Activated T-helper 2 cell treated with anti-CD3 and anti-CD28 coated beads, Interferon-gamma antibody, Interleukin-2, Interleukin-4, amounts not matched to agents 10 μg/mL and 5 μg/mL and 100 μg/mL, durations not matched to agents 14 hours and 24 hours and 36 hours (primary cell): ENCODE measurements at regions not wholly inside any gene's neighbourhood (a gene's known extent, or its start where the extent isn't known, plus 50 kb on each side); places are given as distances from the start of the nearest gene placed in this dataset.
A peak's percentile ranks its signal among the peaks of the same experiment; 100 is the strongest.

Experiments
- DNase-seq: peaks from one replicate; pipeline ENCODE4 v3.0.0; 2021; ENCODE audit warnings: low spot score
- H3K27ac Mint-ChIP-seq: one replicate; pipeline ENCODE4 v1.8.0; 2021; ENCODE audit warnings: mixed read lengths
- H3K27me3 Mint-ChIP-seq: one replicate; pipeline ENCODE4 v1.8.0; 2021; ENCODE audit warnings: low read depth, mixed read lengths
- H3K36me3 Mint-ChIP-seq: one replicate; pipeline ENCODE4 v1.8.0; 2021; ENCODE audit warnings: low read depth, mixed read lengths
- H3K4me1 Mint-ChIP-seq: one replicate; pipeline ENCODE4 v1.8.0; 2021; ENCODE audit warnings: low read depth, mixed read lengths
- H3K4me3 Mint-ChIP-seq: one replicate; pipeline ENCODE4 v1.8.0; 2021; ENCODE audit warnings: low read depth, mild to moderate bottlenecking, moderate library complexity, mixed read lengths
- H3K9me3 Mint-ChIP-seq: one replicate; pipeline ENCODE4 v1.8.0; 2021; ENCODE audit warnings: mixed read lengths
- intact Hi-C: fragments of 100-400 bp; cut with micrococcal nuclease; formaldehyde crosslinking; loops from one replicate; pipeline ENCODE4 v1.15.1; 2023

GRCh38 chr14:104443391-104444158, 136.0 kb upstream of the C14orf180 start:
- H3K4me3 Mint-ChIP-seq = no peak overlapping the region
- H3K36me3 Mint-ChIP-seq = no peaks in the 10 kb centered on the region
- H3K9me3 Mint-ChIP-seq = peaks cover 22% of the 10 kb centered on the region
- peak; percentile 6 for DNase-seq
- no peak overlapping the region for H3K27ac Mint-ChIP-seq
- no peaks in the 10 kb centered on the region for H3K4me1 Mint-ChIP-seq
- intact Hi-C loops = no loop called here
- peaks cover 3% of the 10 kb centered on the region for H3K27me3 Mint-ChIP-seq

- Mint-ChIP-seq H3K4me3 (no peak overlapping the region), H3K9me3 (peaks cover 26% of the 10 kb centered on the region), H3K27ac (peak overlapping the region; percentile 66), H3K27me3 (peaks cover 3% of the 10 kb centered on the region), H3K36me3 (no peaks in the 10 kb centered on the region), H3K4me1 (no peaks in the 10 kb centered on the region)
- no peak for DNase-seq
- intact Hi-C loops = no loop called here
These were observed 135.2 kb upstream of the C14orf180 start for GRCh38 chr14:104444159-104445030.

GRCh38 chr14:104445086-104445485, 134.5 kb upstream of the C14orf180 start:
- Mint-ChIP-seq H3K27me3 (peaks cover 3% of the 10 kb centered on the region), H3K4me1 (no peaks in the 10 kb centered on the region), H3K36me3 (no peaks in the 10 kb centered on the region), H3K4me3 (no peak overlapping the region), H3K9me3 (peaks cover 26% of the 10 kb centered on the region), H3K27ac (peak overlapping the region; percentile 50)
- intact Hi-C loops = no loop called here
- DNase-seq = peak; percentile 2

GRCh38 chr14:104445832-104446381, 133.7 kb upstream of the C14orf180 start:
- no peak overlapping the region for H3K4me3 Mint-ChIP-seq
- H3K27me3 Mint-ChIP-seq = peaks cover 3% of the 10 kb centered on the region
- DNase-seq = peak; percentile 6
- H3K4me1 Mint-ChIP-seq = no peaks in the 10 kb centered on the region
- peaks cover 26% of the 10 kb centered on the region for H3K9me3 Mint-ChIP-seq
- H3K36me3 Mint-ChIP-seq = no peaks in the 10 kb centered on the region
- intact Hi-C loops = no loop called here
- no peak overlapping the region for H3K27ac Mint-ChIP-seq

GRCh38 chr14:104446611-104447010, 133.0 kb upstream of the C14orf180 start:
- no peak overlapping the region for H3K27ac Mint-ChIP-seq
- H3K27me3 Mint-ChIP-seq = peaks cover 3% of the 10 kb centered on the region
- H3K9me3 Mint-ChIP-seq = peaks cover 26% of the 10 kb centered on the region
- no peaks in the 10 kb centered on the region for H3K36me3 Mint-ChIP-seq
- no peak overlapping the region for H3K4me3 Mint-ChIP-seq
- intact Hi-C loops = no loop called here
- DNase-seq = no peak
- no peaks in the 10 kb centered on the region for H3K4me1 Mint-ChIP-seq

- no peaks in the 10 kb centered on the region for H3K4me1 Mint-ChIP-seq
- intact Hi-C loops = no loop called here
- H3K27ac Mint-ChIP-seq = no peak overlapping the region
- peaks cover 26% of the 10 kb centered on the region for H3K9me3 Mint-ChIP-seq
- no peaks in the 10 kb centered on the region for H3K36me3 Mint-ChIP-seq
- DNase-seq = no peak
- peaks cover 6% of the 10 kb centered on the region for H3K27me3 Mint-ChIP-seq
- no peak overlapping the region for H3K4me3 Mint-ChIP-seq
These were observed 131.8 kb upstream of the C14orf180 start for GRCh38 chr14:104447750-104448149.

GRCh38 chr14:104448321-104448720, 131.2 kb upstream of the C14orf180 start:
- Mint-ChIP-seq H3K27ac (no peak overlapping the region), H3K36me3 (no peaks in the 10 kb centered on the region), H3K4me3 (no peak overlapping the region), H3K4me1 (no peaks in the 10 kb centered on the region), H3K27me3 (peaks cover 10% of the 10 kb centered on the region), H3K9me3 (peaks cover 26% of the 10 kb centered on the region)
- intact Hi-C loops = no loop called here
- DNase-seq = no peak

- peaks cover 10% of the 10 kb centered on the region for H3K27me3 Mint-ChIP-seq
- no peak overlapping the region for H3K27ac Mint-ChIP-seq
- H3K9me3 Mint-ChIP-seq = peaks cover 26% of the 10 kb centered on the region
- DNase-seq = no peak
- no peak overlapping the region for H3K4me3 Mint-ChIP-seq
- no peaks in the 10 kb centered on the region for H3K36me3 Mint-ChIP-seq
- no peaks in the 10 kb centered on the region for H3K4me1 Mint-ChIP-seq
- intact Hi-C loops = no loop called here
These were observed 130.8 kb upstream of the C14orf180 start for GRCh38 chr14:104448721-104449120.

GRCh38 chr14:104450811-104451401, 128.7 kb upstream of the C14orf180 start:
- no peak for DNase-seq
- Mint-ChIP-seq H3K36me3 (no peaks in the 10 kb centered on the region), H3K27me3 (peaks cover 15% of the 10 kb centered on the region), H3K27ac (no peak overlapping the region), H3K4me3 (no peak overlapping the region), H3K4me1 (no peaks in the 10 kb centered on the region), H3K9me3 (peaks cover 12% of the 10 kb centered on the region)
- intact Hi-C loops = no loop called here

GRCh38 chr14:104451474-104451873, 128.1 kb upstream of the C14orf180 start:
- no peak overlapping the region for H3K4me3 Mint-ChIP-seq
- no peak overlapping the region for H3K27ac Mint-ChIP-seq
- H3K4me1 Mint-ChIP-seq = no peaks in the 10 kb centered on the region
- intact Hi-C loops = no loop called here
- H3K9me3 Mint-ChIP-seq = peaks cover 12% of the 10 kb centered on the region
- H3K36me3 Mint-ChIP-seq = no peaks in the 10 kb centered on the region
- no peak for DNase-seq
- H3K27me3 Mint-ChIP-seq = peaks cover 17% of the 10 kb centered on the region

GRCh38 chr14:104458845-104459244, 120.7 kb upstream of the C14orf180 start:
- H3K4me1 Mint-ChIP-seq = no peaks in the 10 kb centered on the region
- H3K27me3 Mint-ChIP-seq = peaks cover 31% of the 10 kb centered on the region
- H3K9me3 Mint-ChIP-seq = no peaks in the 10 kb centered on the region
- no peak overlapping the region for H3K4me3 Mint-ChIP-seq
- H3K27ac Mint-ChIP-seq = no peak overlapping the region
- DNase-seq = no peak
- intact Hi-C loops = no loop called here
- H3K36me3 Mint-ChIP-seq = no peaks in the 10 kb centered on the region

GRCh38 chr14:104460791-104461651, 118.5 kb upstream of the C14orf180 start:
- intact Hi-C loops = no loop called here
- DNase-seq = peak; percentile 7
- Mint-ChIP-seq H3K36me3 (no peaks in the 10 kb centered on the region), H3K27me3 (peaks cover 27% of the 10 kb centered on the region), H3K4me1 (no peaks in the 10 kb centered on the region), H3K4me3 (no peak overlapping the region), H3K27ac (no peak overlapping the region), H3K9me3 (no peaks in the 10 kb centered on the region)
